NCI-H446 treated with DMSO at 0.1 percent for 48 hours (cell line): ENCODE measurements at regions not wholly inside any gene's neighbourhood (a gene's known extent, or its start where the extent isn't known, plus 50 kb on each side); places are given as distances from the start of the nearest gene placed in this dataset.
A peak's percentile ranks its signal among the peaks of the same experiment; 100 is the strongest.
"Not testable (repeated sequence)": the region's sequence is repeated elsewhere in the genome, so short reads cannot be mapped to it uniquely, and the experiment has no call there.

ENCODE experiments used
- DNase-seq: peaks from one replicate; lab custom pipeline; 2025; lab: John Stamatoyannopoulos, UW

GRCh38 chr4:61011051-61011450, 189.1 kb upstream of the ADGRL3 start:
- DNase-seq: no peak

GRCh38 chr4:61011936-61012335, 188.2 kb upstream of the ADGRL3 start:
- DNase-seq: not testable (repeated sequence)

GRCh38 chr4:61024610-61025009, 175.5 kb upstream of the ADGRL3 start:
- no peak for DNase-seq

- no peak for DNase-seq
These were observed 172.2 kb upstream of the ADGRL3 start for GRCh38 chr4:61027939-61028338.

- no peak for DNase-seq
These were observed 163.9 kb upstream of the ADGRL3 start for GRCh38 chr4:61036071-61036684.

- DNase-seq: no peak
These were observed 158.6 kb upstream of the ADGRL3 start for GRCh38 chr4:61041527-61041926.

- DNase-seq: no peak
These were observed 155.3 kb upstream of the ADGRL3 start for GRCh38 chr4:61044837-61045236.

- no peak for DNase-seq
These were observed 151.1 kb upstream of the ADGRL3 start for GRCh38 chr4:61049018-61049417.

- DNase-seq: no peak
These were observed 132.7 kb upstream of the ADGRL3 start for GRCh38 chr4:61067381-61067780.

GRCh38 chr4:61068060-61068459, 132.1 kb upstream of the ADGRL3 start:
- DNase-seq: no peak

GRCh38 chr4:61068745-61069144, 131.4 kb upstream of the ADGRL3 start:
- no peak for DNase-seq

- DNase-seq: no peak
These were observed 129.9 kb upstream of the ADGRL3 start for GRCh38 chr4:61070269-61070668.

- DNase-seq: no peak
These were observed 120.7 kb upstream of the ADGRL3 start for GRCh38 chr4:61079427-61079826.

GRCh38 chr4:61079976-61080375, 120.2 kb upstream of the ADGRL3 start:
- no peak for DNase-seq

GRCh38 chr4:61085534-61085933, 114.6 kb upstream of the ADGRL3 start:
- no peak for DNase-seq

GRCh38 chr4:61086357-61086756, 113.8 kb upstream of the ADGRL3 start:
- no peak for DNase-seq

GRCh38 chr4:61086979-61087378, 113.1 kb upstream of the ADGRL3 start:
- DNase-seq: no peak

- DNase-seq: no peak
These were observed 105.1 kb upstream of the ADGRL3 start for GRCh38 chr4:61094854-61095598.

- peak; percentile 80 for DNase-seq
These were observed 71.4 kb upstream of the ADGRL3 start for GRCh38 chr4:61128682-61129081.

GRCh38 chr4:61129971-61130370, 70.2 kb upstream of the ADGRL3 start:
- DNase-seq: peak; percentile 90

GRCh38 chr4:61143461-61143860, 56.7 kb upstream of the ADGRL3 start:
- DNase-seq: no peak

GRCh38 chr4:61149278-61149677, 50.8 kb upstream of the ADGRL3 start:
- no peak for DNase-seq
